GM18867 (cell line): ENCODE measurements at regions not wholly inside any gene's neighbourhood (a gene's known extent, or its start where the extent isn't known, plus 50 kb on each side); places are given as distances from the start of the nearest gene placed in this dataset.
"Not testable (repeated sequence)": the region's sequence is repeated elsewhere in the genome, so short reads cannot be mapped to it uniquely, and the experiment has no call there.

Experiments used
- ATAC-seq: cut with Tn5 transposase; IDR thresholded peaks from one replicate; pipeline ENCODE4 v1.9.1; 2021; ENCODE audit warnings: mild to moderate bottlenecking, moderate library complexity; ENCODE audit not compliant: unreplicated experiment

DNA sequence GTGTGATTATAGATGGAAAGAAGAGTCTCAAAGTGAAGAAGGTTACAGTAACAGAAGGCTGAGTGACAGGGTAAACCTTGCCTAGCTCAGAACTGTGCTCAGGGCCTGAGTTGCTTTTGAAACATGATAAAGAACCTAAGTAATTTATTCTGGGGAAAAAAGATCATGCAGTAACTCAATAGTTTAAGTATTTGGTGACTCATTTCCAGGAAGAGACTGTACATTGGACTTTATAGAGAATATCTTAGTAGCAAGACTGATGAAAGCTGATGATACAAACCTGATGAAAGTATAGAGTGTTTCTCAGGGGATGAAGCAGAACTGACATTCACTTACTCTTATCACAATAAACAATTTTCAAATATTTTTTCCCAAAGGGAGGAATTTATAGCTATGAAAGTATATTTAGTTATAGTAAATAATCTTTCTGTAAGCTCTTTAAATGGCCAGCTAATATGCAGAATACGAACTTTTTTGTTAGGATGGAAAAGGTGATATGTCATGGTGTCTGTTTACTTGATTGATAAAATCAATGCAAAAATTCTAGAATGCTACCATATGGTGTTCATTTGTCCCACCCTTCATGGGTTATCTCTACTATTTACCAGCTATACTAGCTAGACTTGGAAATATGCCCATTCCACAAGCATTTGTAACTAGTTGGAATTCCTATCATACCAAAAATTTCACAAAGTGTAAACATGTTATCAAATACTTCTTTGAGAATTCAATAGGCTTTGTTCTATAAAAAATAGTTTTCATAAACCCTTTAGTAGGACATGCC, 1265.5 kb upstream of the ACVR2A start:
- ATAC-seq: no peak

DNA sequence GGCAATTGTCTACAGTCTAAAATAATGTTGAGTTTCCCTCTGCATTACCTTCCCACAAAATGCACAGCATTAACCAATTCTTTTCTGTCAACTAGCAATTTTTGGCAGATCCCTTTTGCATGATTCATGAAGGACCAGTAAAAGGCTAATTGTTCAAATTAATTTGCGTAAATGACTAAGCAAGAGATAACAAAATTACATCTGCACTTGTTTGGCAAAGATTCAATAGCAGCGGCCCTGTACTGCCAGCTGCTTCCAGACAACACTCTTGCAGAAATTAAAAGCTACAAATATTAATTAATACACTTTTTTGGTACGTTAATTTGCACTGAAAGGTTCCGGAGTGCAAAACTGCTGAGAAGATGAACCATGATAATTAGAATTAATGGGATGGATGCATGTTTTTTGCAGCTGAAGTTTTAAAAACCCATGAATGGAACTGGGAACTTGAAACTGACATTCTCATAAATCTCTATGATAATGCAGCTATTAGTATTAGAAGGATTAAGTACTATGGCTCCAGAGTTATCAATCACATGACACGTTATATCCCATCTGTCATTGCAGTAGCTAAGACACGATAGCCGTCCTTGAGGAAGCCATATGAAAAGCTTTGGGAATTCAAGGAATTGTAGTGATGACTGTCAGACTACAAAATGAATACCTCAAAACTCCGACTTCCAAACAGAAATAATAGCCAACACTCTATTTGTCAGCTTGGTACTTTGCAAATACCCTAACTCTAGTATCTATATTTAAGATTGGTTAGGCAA, 1268.3 kb upstream of the ACVR2A start:
- no peak for ATAC-seq

DNA sequence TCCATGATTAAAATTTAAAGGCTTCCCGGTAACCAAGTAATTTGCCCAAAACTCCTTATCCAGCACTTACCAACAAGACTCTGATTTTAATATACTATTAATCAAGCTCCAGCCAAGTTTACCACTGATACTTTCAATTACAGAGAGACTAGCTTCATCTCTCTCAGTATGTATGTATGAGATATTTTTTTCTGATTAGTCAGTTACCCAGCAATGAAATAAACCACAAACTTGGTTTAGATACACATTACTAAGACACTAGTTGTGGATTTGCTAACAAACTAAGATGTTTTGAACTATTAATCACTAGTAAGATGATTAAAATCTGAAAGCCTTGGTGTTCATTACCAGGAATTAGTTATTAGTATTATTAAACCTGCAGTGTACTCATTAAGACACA, 1272.2 kb upstream of the ACVR2A start:
- ATAC-seq: no peak

DNA sequence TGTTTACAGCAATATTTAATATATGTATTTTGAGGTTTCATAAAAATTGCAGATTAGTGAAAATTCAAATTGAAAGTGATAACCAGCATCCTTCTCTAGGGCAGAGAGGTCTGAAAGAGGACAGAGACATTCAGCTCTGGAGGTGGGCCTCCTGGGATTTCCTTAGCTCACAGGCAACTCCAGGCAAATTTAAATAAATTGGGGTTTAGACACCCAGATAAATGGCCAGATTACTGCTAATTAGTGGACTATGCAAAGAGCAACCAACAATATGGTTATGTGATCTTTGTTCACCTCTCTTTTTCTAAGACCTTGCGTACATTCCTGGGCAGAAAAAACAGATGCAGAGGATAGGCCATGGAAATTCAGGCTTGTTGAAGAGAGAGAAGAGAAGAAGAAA, 1282.8 kb upstream of the ACVR2A start:
- ATAC-seq: no peak

DNA sequence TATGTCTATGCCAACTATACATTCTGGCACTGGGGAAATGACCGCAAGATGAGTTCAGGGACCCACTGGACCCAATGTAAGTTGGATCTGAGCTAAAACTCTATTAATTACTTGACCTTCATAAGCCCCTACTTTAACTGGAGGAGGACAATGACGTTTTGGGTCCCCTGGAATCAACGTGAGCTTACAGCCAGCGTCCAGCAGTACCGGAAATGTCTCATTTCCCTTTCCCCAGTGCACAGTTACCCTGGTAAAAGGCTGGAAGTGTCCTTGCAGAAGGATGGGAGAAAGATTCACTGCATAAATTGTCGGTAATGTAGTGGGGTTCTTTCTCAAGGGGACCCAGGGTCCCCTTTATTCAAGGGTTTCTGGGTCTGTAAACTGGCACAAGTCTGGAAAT, 1297.6 kb upstream of the ACVR2A start:
- no peak for ATAC-seq

DNA sequence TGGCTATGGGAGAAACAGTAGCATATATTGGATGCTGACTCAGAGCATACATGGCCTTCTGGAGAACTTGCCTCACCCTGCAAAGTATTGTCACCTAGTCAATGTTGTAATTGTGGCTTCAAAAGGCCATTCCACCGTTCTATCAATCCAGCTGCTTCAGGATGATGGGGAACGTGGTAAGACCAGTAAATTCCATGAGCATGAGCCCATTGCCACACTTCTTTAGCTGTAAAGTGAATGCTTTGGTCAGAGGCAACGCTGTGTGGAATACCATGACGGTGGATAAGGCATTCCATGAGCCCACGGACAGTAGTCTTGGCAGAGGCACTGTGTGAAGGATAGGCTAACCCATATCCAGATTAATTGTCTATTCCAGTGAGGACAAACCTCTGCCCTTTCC, 1300.1 kb upstream of the ACVR2A start:
- no peak for ATAC-seq

DNA sequence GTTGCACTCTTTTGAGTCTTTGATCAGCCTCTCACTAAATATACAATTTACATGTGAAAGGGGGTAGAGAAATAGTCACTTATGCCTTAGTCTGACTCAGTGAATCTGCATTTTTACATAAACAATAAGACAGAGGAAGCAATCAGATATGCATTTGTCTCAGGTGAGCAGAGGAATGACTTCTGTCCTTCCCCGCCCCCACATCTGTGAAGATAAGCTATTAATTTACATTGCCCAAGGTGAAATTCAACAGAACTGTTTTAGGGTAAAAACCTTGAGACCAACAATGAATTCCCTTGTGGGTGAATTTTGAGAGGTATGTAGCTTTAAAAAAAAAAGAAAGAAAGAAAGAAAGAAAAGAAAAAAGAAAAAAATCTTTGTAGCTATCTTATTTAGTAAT, 1302.9 kb upstream of the ACVR2A start:
- no peak for ATAC-seq

DNA sequence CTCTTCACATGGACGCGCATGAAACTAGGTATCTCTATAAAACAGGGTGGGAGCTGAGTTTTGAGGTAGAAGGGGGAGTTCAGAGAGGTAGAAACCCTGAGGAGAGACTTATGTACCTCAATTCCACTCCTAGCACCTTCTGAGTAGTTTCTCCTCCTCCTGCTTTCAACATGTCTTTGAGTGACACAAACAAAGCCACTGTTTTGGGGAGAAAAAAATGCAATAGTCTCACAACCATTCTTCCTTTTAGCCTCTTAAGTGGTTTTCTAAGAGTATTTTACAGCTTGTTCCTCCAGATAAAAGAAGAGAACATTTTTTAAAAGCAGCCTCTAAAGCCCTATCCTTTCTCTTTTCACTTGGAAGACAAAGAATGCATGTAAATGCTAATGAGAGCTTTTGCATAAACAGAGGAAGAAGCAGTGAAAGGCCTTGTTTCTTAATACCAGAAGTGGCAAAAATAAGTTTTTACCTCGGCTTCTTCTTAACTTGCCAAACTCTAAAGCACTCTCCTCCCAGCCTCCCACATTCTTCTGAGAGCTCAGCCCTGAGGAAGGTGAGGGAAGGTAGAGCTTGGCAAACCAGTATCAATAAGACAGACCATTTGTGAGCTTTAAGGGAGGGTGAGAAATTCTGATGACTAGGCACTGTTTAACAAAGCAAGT, 1304.4 kb upstream of the ACVR2A start:
- no peak for ATAC-seq

DNA sequence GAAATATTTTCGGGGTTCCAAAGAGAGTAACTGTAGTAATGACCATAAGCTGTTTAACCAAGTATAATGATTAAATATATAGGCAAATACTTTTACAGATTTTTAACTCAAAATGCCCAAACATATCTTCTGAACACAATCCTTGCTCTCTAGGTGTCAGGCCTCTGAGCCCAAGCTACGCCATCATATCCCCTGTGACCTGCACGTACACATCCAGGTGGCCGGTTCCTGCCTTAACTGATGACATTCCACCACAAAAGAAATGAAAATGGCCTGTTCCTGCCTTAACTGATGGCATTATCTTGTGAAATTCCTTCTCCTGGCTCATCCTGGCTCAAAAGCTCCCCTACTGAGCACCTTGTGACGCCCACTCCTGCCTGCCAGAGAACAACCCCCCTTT, 1305.1 kb upstream of the ACVR2A start:
- ATAC-seq: not testable (repeated sequence)

DNA sequence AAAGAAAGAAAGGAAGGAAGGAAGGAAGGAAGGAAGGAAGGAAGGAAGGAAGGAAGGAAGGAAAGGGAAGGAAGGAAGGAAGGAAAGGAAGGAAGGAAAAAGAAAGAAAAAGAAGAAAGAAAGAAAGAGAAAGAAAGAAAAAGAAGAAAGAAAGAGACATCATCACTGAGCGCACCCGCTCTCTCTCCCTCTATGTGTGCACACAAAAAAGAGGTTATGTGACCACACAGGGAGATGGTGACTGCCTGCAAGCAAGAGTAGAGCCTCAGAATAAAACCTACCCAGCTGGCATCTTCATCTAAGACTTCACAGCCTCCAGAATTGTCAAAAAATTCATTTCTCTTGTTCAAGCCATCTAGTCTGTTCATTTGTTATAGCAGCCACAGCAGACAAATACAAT, 1307.4 kb upstream of the ACVR2A start:
- ATAC-seq: no peak

DNA sequence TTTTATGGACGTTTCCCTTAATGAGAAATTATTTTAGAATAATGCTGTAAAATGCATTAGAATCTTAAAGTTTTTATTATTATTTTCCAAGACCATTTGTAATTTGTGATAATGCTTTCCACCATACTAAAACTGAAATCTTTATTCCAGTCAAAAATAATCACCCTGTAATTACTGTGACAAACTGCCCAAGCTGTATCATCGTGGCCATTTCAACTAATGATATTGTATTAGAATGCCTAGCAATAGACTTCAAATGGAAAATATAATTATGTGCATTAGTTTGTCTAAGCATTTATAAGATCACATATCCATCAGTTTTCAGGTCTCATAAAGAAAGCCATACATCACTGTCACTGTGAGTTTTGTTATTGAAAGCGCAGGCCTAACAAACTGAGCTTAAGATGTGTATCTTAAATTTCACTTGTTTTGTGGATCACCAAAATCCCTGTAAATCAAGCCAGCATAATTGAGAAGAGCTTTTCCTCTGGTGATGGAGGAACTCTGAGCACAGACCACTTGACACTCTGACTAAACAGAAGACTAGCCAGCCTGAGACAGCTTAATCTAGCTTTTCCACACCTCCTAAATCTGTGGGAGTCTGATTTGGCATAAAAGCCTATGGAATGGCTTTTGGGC, 1312.2 kb upstream of the ACVR2A start:
- ATAC-seq: no peak

DNA sequence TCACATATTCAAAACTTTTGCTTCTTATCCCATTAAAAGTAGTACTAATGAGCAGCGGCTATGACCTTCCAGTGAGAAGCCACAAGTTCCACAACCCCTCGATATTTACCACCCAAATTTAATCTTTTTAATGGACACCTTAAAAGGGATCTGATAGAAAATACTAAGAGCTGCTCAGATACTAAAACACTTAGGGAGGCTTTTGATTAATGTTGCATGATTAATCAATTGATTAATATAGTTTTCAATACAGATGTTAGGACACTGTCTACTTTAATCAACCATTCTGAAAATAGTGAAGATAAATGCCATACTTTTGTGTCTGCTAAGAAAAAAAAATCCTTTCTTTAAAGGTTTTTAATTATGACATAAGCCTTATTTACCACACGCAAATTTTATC, 1312.8 kb upstream of the ACVR2A start:
- no peak for ATAC-seq

DNA sequence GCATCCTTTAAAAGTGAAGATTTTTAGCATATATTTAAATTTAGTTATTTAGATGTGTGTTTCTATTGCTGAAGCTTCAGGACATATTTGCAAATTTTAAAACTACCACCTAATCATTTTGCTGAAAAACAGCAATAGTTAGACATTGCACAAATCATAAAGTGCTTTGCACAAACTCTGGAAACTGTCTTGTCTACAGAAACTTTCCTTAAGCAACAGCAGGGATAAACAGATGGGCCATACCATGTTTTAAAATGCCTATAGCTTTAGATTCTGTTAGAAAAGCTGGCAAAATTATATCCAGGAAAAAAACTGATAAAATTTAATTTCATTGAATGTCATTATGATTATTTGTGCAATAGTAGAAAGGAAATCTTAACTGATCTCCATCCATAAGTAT, 1313.9 kb upstream of the ACVR2A start:
- no peak for ATAC-seq

DNA sequence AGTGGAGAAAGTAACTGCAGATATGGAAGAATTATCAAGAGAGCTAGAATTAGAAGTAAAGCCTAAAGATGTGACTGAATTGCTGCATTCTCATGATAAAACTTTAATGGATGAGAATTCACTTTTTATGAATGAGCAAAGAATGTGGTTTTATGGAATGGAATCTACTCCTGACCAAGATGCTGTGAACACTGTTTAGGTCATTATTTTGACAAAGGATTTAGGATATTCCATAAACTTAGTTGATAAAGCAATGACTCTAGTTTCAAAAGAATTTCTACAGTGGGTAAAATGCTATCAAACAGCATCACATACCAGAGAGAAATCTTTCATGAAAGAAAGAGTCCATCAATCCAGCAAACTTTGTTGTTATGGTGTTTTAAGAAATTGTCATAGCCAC, 1317.7 kb upstream of the ACVR2A start:
- no peak for ATAC-seq

DNA sequence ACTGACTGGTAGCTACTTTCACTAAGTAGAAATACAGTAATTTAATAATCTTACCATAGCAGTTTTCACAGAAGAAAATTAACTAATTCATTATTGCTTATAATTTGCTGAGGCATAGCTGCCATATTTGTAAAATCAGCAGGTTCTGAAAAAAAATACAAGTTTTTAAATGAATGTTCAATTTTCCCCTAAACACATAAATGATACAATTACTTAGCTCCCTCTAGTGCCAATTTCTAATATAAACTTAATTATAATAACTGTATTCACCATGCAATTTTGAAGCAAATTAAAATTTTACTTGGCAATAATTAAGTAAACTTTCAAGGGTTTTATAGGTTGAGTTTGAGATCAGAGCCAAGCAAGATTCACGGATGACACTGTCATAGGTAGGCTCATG, 1321.6 kb upstream of the ACVR2A start:
- no peak for ATAC-seq

DNA sequence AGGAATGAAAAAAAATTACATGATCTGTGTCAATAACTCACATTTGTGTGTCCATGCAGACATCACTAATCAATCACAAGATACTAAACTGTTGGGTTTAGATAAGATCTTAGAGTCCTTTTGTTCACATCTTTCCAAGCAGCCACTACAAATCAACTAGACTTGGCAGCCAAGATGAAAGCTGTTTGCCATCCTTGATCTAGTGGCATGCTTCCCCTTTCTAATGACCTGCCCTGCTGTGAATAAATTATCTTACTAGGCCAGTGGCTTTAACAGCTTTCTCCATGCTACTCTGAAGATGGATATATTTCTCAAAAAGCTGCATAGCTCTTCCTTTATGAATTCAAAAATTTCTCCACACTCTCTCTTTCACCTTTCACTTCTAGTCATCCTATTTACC, 1338.0 kb upstream of the ACVR2A start:
- ATAC-seq: no peak

DNA sequence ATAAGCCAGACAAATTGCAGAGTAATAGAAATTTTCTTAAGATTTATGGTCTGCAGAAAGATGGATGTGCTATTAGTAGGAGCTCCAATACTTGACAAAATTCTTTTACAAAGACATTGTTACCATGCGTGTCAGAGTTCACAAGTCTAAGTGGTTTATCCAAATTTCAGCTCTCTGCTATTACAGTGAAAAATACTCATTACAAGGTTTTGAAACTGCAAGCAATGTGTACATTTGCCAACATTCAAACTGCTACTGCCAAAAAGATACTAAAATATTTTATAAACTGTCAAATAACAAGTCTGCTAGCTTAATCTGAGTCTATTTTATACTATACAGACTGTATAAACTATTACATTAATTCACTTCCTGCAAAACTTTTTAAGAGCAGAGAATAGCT, 1341.5 kb upstream of the ACVR2A start:
- no peak for ATAC-seq

DNA sequence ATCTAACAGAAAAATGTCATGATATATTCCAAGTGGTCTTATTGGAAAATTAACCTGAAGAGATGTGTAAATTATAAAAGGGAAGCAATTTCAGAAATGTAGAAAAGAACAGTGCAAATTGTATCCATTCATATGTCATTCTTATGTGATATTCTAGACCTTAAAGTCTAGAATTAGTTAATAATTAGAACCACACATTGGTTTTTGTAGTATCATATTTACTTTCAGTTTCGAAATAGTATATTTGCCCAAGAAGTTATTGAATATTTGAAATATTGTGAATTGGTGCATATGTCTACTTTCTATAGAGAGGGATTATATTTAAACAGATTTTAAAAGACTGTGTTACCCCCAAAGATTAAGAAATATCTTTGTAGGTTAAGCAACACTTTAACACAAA, 1348.6 kb upstream of the ACVR2A start:
- ATAC-seq: no peak

DNA sequence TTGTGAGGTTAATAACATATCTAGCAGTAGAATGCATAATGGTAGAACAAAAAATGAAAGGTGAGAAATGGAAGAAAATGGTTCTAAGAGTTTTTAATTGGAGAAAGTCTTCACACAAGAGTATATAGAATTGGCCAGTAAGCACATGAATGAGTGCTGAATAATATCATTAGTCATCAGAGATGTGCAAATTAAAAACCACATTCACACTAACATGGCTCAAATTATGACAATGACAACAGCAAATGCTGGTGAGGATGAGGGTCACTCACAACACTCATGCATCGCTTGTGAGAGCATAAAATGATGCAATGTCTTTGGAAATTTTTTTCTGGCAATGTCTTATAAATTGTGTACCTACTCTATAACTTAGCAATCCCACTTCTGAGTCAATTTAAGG, 1355.4 kb upstream of the ACVR2A start:
- ATAC-seq: no peak

DNA sequence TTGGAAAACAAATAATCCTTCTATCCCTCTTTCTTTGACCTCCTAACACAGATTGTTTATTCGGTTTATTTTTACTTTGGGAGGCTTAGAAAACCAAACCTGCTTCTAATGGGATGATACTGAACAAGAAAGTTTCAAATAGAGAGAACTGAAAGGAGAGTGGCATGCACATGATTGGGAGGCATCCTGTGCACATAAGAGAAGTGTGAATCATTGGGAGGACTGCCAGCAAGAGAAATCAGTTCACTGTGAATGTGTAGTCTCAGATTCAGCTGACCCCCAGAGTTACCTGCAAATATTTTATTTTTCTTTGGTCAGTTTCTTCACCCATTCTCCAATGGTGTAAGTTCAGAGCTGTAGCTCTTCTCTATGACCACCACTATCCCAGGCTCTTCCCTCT, 1363.2 kb upstream of the ACVR2A start:
- no peak for ATAC-seq

DNA sequence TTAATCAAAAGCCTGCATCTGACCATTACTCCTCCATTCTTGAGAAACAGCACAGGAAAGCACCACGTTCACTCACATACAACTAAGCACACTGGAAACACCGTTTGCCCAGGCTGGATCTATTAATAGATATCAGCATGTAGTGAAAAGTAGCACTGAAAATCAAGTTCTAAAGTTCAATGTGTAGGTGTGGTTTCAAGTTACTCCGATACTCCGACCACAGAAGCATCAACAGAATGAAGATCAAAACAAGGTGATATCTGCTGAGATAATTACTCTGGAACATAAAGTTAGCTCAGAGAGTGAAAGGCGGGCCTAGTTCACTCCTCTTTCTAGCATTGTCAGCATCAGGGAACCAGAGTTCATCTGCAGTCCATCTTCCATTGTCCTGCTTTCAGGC, 1367.4 kb upstream of the ACVR2A start:
- ATAC-seq: peak; percentile 72

DNA sequence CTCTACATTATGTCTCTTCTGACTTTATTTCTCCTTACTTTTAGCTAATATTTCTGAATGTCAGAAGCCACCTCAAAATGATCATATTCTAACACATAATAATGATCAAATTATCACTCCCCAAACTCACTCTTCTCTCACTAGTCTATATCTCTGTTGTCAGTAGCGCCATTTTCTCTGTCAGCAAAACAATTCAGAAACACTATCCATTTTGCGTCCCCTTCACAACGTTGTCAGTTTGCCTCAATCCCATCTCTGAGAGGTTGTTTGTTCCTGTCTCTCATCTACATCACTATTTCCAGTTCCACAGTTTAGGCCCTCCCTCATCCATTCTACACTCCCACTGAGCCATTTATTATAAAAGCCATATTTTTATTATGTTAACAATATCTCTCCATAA, 1376.3 kb upstream of the ACVR2A start:
- ATAC-seq: no peak
